Neural progenitor cell (in vitro differentiated cells): ENCODE measurements at regions not wholly inside any gene's neighbourhood (a gene's known extent, or its start where the extent isn't known, plus 50 kb on each side); places are given as distances from the start of the nearest gene placed in this dataset.

ENCODE experiments used
- DNase-seq: peaks from one replicate; pipeline ENCODE4 v3.0.0-alpha.2; 2016; ENCODE audit warnings: low spot score
- H2AFZ ChIP-seq: fragments of 200-600 bp; sonication (generic); replicated peaks from 2 replicates; pipeline ENCODE4 v1.6.1; 2016; ENCODE audit warnings: antibody characterized with exemption
- H3F3A ChIP-seq: fragments of 200-600 bp; sonication (generic); 2 replicates; pipeline ENCODE4 v1.6.1; 2016; ENCODE audit warnings: antibody characterized with exemption, low read depth
- H3K27ac ChIP-seq: fragments of 200-600 bp; sonication (generic); 2 replicates; pipeline ENCODE4 v1.5.1; 2016; ENCODE audit warnings: mild to moderate bottlenecking
- H3K27me3 ChIP-seq: fragments of 200-600 bp; sonication (generic); 2 replicates; pipeline ENCODE4 v1.6.1; 2016; ENCODE audit warnings: mild to moderate bottlenecking, moderate library complexity
- H3K36me3 ChIP-seq: fragments of 200-600 bp; sonication (generic); 2 replicates; pipeline ENCODE4 v1.5.1; 2016
- H3K4me1 ChIP-seq: fragments of 200-600 bp; sonication (generic); 2 replicates; pipeline ENCODE4 v1.6.1; 2016; ENCODE audit warnings: mixed run types
- H3K4me2 ChIP-seq: fragments of 200-600 bp; sonication (generic); 2 replicates; pipeline ENCODE4 v1.6.1; 2016
- H3K4me3 ChIP-seq: fragments of 200-600 bp; sonication (generic); 2 replicates; pipeline ENCODE4 v1.5.1; 2016
- H3K79me2 ChIP-seq: fragments of 200-600 bp; sonication (generic); 2 replicates; pipeline ENCODE4 v1.6.1; 2016; ENCODE audit warnings: low read depth
- H3K9ac ChIP-seq: fragments of 200-600 bp; sonication (generic); 2 replicates; pipeline ENCODE4 v1.6.1; 2016
- H3K9me3 ChIP-seq: fragments of 200-600 bp; sonication (generic); 2 replicates; pipeline ENCODE4 v1.5.1; 2016; ENCODE audit warnings: low read depth
- H4K20me1 ChIP-seq: fragments of 200-600 bp; sonication (generic); 2 replicates; pipeline ENCODE4 v1.6.1; 2016; ENCODE audit warnings: low read depth
- H3K27ac Mint-ChIP-seq: 3 replicates; pipeline ENCODE4 v1.8.0; 2021; ENCODE audit warnings: mixed read lengths
- H3K27me3 Mint-ChIP-seq: 2 replicates; pipeline ENCODE4 v1.8.0; 2022; ENCODE audit warnings: low read depth, mild to moderate bottlenecking, inconsistent platforms, moderate library complexity, mixed read lengths; ENCODE audit not compliant: insufficient read depth
- H3K36me3 Mint-ChIP-seq: 3 replicates; pipeline ENCODE4 v1.8.0; 2021; ENCODE audit warnings: mixed read lengths
- H3K4me1 Mint-ChIP-seq: 3 replicates; pipeline ENCODE4 v1.8.0; 2021; ENCODE audit warnings: mixed read lengths
- H3K4me3 Mint-ChIP-seq: 3 replicates; pipeline ENCODE4 v1.8.0; 2021; ENCODE audit warnings: mild to moderate bottlenecking, moderate library complexity, mixed read lengths
- H3K9me3 Mint-ChIP-seq: 3 replicates; pipeline ENCODE4 v1.8.0; 2020; ENCODE audit warnings: mixed read lengths
- EZH2 ChIP-seq: fragments of 200-600 bp; sonication (generic); IDR thresholded peaks from 2 replicates; pipeline ENCODE4 v1.6.1; 2017; ENCODE audit warnings: antibody characterized with exemption, mild to moderate bottlenecking, moderate library complexity
- EZH2phosphoT487 ChIP-seq: fragments of 200-600 bp; sonication (generic); IDR thresholded peaks from 2 replicates; pipeline ENCODE4 v1.6.1; 2017; ENCODE audit warnings: antibody characterized with exemption
- TF ChIP-seq, protein P1 (sequence below): fragments of 200-600 bp; sonication (generic); IDR thresholded peaks from 2 replicates; pipeline ENCODE4 v1.5.1; 2017; ENCODE audit warnings: antibody characterized with exemption, mild to moderate bottlenecking

DNA sequence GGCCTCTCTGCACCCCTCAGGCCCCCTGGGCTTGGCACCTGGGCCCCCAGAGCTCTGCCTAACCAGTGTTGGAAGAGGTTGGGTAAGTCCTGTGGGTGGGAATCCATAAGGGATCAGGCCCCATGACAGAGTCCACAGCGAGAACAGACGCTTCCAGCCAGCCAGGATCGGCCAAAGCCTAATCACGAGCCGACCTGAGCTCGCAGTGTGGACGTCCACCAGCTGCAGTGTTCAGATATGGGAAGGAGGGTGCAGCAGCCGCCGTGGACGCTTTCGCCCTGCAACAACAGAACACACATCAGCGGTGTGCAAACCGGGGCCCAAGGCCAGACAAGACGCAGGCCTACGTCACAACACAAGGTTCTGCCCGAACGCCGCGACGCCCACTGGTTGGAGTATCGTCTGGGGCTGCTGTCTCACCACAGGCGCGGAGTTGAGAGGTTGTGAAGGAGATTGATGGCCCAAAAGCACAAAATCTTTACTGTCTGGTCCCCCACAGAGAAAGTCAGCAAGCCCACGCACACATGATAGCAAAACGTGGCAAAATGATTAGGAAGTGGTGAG lies 102.1 kb downstream of the FOXL3 start:
- H3K36me3 ChIP-seq = no peaks in the 10 kb centered on the region
- no peak for DNase-seq
- H3K4me1 ChIP-seq = no peaks in the 10 kb centered on the region
- H3F3A ChIP-seq = no peaks in the 10 kb centered on the region
- Mint-ChIP-seq H3K27me3 (peaks cover 2% of the 10 kb centered on the region), H3K36me3 (no peaks in the 10 kb centered on the region), H3K9me3 (peaks cover 32% of the 10 kb centered on the region), H3K4me3 (no peak overlapping the region), H3K27ac (no peak overlapping the region), H3K4me1 (peaks cover 7% of the 10 kb centered on the region)
- H3K4me2 ChIP-seq = no peak overlapping the region
- no peaks in the 10 kb centered on the region for H3K27me3 ChIP-seq
- no peaks in the 10 kb centered on the region for H3K79me2 ChIP-seq
- H2AFZ ChIP-seq = no peak overlapping the region
- H4K20me1 ChIP-seq = no peaks in the 10 kb centered on the region
- no peak for TF ChIP-seq EZH2phosphoT487
- no peak for TF ChIP-seq EZH2
- TF ChIP-seq, protein P1, sequence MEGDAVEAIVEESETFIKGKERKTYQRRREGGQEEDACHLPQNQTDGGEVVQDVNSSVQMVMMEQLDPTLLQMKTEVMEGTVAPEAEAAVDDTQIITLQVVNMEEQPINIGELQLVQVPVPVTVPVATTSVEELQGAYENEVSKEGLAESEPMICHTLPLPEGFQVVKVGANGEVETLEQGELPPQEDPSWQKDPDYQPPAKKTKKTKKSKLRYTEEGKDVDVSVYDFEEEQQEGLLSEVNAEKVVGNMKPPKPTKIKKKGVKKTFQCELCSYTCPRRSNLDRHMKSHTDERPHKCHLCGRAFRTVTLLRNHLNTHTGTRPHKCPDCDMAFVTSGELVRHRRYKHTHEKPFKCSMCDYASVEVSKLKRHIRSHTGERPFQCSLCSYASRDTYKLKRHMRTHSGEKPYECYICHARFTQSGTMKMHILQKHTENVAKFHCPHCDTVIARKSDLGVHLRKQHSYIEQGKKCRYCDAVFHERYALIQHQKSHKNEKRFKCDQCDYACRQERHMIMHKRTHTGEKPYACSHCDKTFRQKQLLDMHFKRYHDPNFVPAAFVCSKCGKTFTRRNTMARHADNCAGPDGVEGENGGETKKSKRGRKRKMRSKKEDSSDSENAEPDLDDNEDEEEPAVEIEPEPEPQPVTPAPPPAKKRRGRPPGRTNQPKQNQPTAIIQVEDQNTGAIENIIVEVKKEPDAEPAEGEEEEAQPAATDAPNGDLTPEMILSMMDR = no peak
- H3K4me3 ChIP-seq = no peak overlapping the region
- no peak overlapping the region for H3K9ac ChIP-seq
- H3K9me3 ChIP-seq = peaks cover 6% of the 10 kb centered on the region
- H3K27ac ChIP-seq = no peak overlapping the region

DNA sequence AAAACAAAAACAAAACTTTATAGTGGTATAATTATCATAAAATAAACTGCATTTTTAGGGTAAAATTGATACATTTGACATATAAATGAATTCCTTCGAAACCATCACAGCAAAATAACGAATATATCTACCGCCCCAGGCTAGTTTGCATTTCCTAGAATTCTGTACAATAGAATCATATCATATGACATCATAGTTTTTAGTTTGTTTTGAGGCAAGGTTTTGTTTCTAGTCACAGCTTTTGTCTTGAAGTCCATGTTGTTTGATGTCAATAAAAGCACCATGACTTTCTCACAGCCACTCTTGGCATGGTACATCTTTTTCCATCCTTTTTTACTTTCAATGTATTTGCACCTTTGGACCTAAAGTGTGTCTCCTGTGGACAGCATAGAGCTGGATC lies 102.9 kb downstream of the FOXL3 start:
- Histone ChIP-seq H3K79me2 (no peaks in the 10 kb centered on the region), H3K4me1 (no peaks in the 10 kb centered on the region), H3K4me3 (no peak overlapping the region), H2AFZ (no peak overlapping the region), H3K36me3 (no peaks in the 10 kb centered on the region), H3K9ac (no peak overlapping the region), H3K4me2 (no peak overlapping the region), H4K20me1 (no peaks in the 10 kb centered on the region), H3K27me3 (no peaks in the 10 kb centered on the region), H3K9me3 (peaks cover 6% of the 10 kb centered on the region), H3K27ac (no peak overlapping the region), H3F3A (no peaks in the 10 kb centered on the region)
- H3K27me3 Mint-ChIP-seq = peaks cover 2% of the 10 kb centered on the region
- H3K36me3 Mint-ChIP-seq = no peaks in the 10 kb centered on the region
- H3K4me3 Mint-ChIP-seq = no peak overlapping the region
- H3K27ac Mint-ChIP-seq = no peak overlapping the region
- peaks cover 40% of the 10 kb centered on the region for H3K9me3 Mint-ChIP-seq
- TF ChIP-seq, protein P1 = no peak
- TF ChIP-seq EZH2phosphoT487 = no peak
- no peak for TF ChIP-seq EZH2
- H3K4me1 Mint-ChIP-seq = peaks cover 7% of the 10 kb centered on the region
- DNase-seq = no peak

- Histone ChIP-seq H3K27ac (no peak overlapping the region), H3K9ac (no peak overlapping the region), H4K20me1 (no peaks in the 10 kb centered on the region), H3K4me2 (no peak overlapping the region), H2AFZ (no peak overlapping the region), H3K4me1 (no peaks in the 10 kb centered on the region), H3K79me2 (no peaks in the 10 kb centered on the region), H3F3A (no peaks in the 10 kb centered on the region), H3K36me3 (no peaks in the 10 kb centered on the region), H3K27me3 (no peaks in the 10 kb centered on the region), H3K9me3 (peaks cover 10% of the 10 kb centered on the region), H3K4me3 (no peak overlapping the region)
- H3K36me3 Mint-ChIP-seq = no peaks in the 10 kb centered on the region
- peaks cover 64% of the 10 kb centered on the region for H3K9me3 Mint-ChIP-seq
- no peak overlapping the region for H3K27ac Mint-ChIP-seq
- H3K4me3 Mint-ChIP-seq = no peak overlapping the region
- TF ChIP-seq EZH2 (no peak), EZH2phosphoT487 (no peak)
- TF ChIP-seq, protein P1 = no peak
- H3K4me1 Mint-ChIP-seq = no peaks in the 10 kb centered on the region
- H3K27me3 Mint-ChIP-seq = peaks cover 4% of the 10 kb centered on the region
- DNase-seq = no peak
Measured at GRCh38 chr7:395643-396042, 105.7 kb downstream of the FOXL3 start.
